A549 (cell line): ENCODE measurements at regions not wholly inside any gene's neighbourhood (a gene's known extent, or its start where the extent isn't known, plus 50 kb on each side); places are given as distances from the start of the nearest gene placed in this dataset.

ENCODE experiments used
- ATAC-seq, 2 experiments: fragments of 200-7000 bp in 1 of 2; fragments of >200 bp in 1 of 2; cut with Nextera tagmentation in 1 of 2; cut with Tn5 transposase in 1 of 2; 3 replicates each; pipeline versions ENCODE4 v1.8.0 to v1.9.1; 2018 to 2020; ENCODE audit warnings: mild to moderate bottlenecking in 1 of 2, moderate library complexity in 1 of 2
- CTCF ChIA-PET: fragments of 300-600 bp; sonication (Branson Sonifier 250); formaldehyde crosslinking; extraction: SDS; loops from one replicate; lab custom pipeline; 2021; ENCODE audit warnings: antibody characterized with exemption, inconsistent platforms; lab: Yijun Ruan, JAX
- POLR2A ChIA-PET: fragments of 350-600 bp; formaldehyde crosslinking; extraction: SDS; loops from one replicate; lab custom pipeline; 2021; ENCODE audit warnings: antibody characterized with exemption, inconsistent platforms; lab: Yijun Ruan, JAX
- DNase-seq, 2 experiments: peaks; one replicate each; pipeline versions ENCODE4 v3.0.0 to v3.0.0-alpha.2; 2011 to 2016; ENCODE audit warnings: low read depth in 1 of 2, low spot score in 1 of 2
- FAIRE-seq: peaks from 2 replicates; lab custom pipeline; 2011; peaks lifted over from hg19 to GRCh38; lab: Jason Lieb, UNC
- H3K27ac ChIP-seq, 2 experiments: fragments of >200 bp; sonication (Bioruptor Twin); formaldehyde crosslinking; 3 replicates each; pipeline ENCODE4 v1.5.1; 2016 to 2017
- H3K4me1 ChIP-seq: fragments of >200 bp; sonication (Bioruptor Twin); formaldehyde crosslinking; 3 replicates; pipeline ENCODE4 v1.6.1; 2016
- H3K4me2 ChIP-seq: fragments of >200 bp; sonication (Bioruptor Twin); formaldehyde crosslinking; 3 replicates; pipeline ENCODE4 v1.6.1; 2016
- H3K4me3 ChIP-seq: fragments of >200 bp; sonication (Bioruptor Twin); formaldehyde crosslinking; 3 replicates; pipeline ENCODE4 v1.5.1; 2016
- H3K9me3 ChIP-seq: fragments of >200 bp; sonication (Bioruptor Twin); formaldehyde crosslinking; 3 replicates; pipeline ENCODE4 v1.6.1; 2016
- BCL3 ChIP-seq: fragments of >200 bp; sonication (Bioruptor Twin); formaldehyde crosslinking; IDR thresholded peaks from 3 replicates; pipeline ENCODE4 v1.6.1; 2016
- CHD2 ChIP-seq: fragments of 150-350 bp; IDR thresholded peaks from 2 replicates; pipeline ENCODE4 v1.6.1; 2014; ENCODE audit warnings: low read length; ENCODE audit not compliant: partially characterized antibody
- CHD4 ChIP-seq: fragments of 200-600 bp; sonication (generic); IDR thresholded peaks from 2 replicates; pipeline ENCODE4 v1.6.1; 2016; ENCODE audit warnings: antibody characterized with exemption, mild to moderate bottlenecking, borderline replicate concordance
- EHMT2 ChIP-seq: fragments of 200-600 bp; sonication (generic); IDR thresholded peaks from 2 replicates; pipeline ENCODE4 v1.6.1; 2016; ENCODE audit warnings: antibody characterized with exemption, low read depth, mild to moderate bottlenecking, moderate library complexity
- FOSB ChIP-seq: fragments of 250-450 bp; sonication (Bioruptor Pico); IDR thresholded peaks from 2 replicates; pipeline ENCODE4 v1.5.0; 2020; ENCODE audit warnings: mild to moderate bottlenecking, moderate library complexity
- HDAC2 ChIP-seq: fragments of 200-600 bp; sonication (generic); IDR thresholded peaks from 2 replicates; pipeline ENCODE4 v1.6.1; 2016
- HOXB5 ChIP-seq: fragments of 250-450 bp; sonication (Bioruptor Pico); IDR thresholded peaks from 2 replicates; pipeline ENCODE4 v1.5.0; 2020; ENCODE audit warnings: mild to moderate bottlenecking, moderate library complexity
- KDM1A ChIP-seq: fragments of 200-600 bp; sonication (generic); IDR thresholded peaks from 2 replicates; pipeline ENCODE4 v1.6.1; 2016; ENCODE audit warnings: low read depth, mild to moderate bottlenecking
- KDM5A ChIP-seq: fragments of 200-600 bp; sonication (generic); IDR thresholded peaks from 2 replicates; pipeline ENCODE4 v1.6.1; 2016; ENCODE audit warnings: antibody characterized with exemption, mild to moderate bottlenecking
- NFE2L2 ChIP-seq: fragments of 150-350 bp; conservative IDR thresholded peaks from 2 replicates; pipeline ENCODE4 v1.6.1; 2014; ENCODE audit warnings: low read length
- NPAS2 ChIP-seq: fragments of 250-450 bp; sonication (Bioruptor Pico); IDR thresholded peaks from 2 replicates; pipeline ENCODE4 v1.8.0; 2022; ENCODE audit warnings: mild to moderate bottlenecking, moderate library complexity, borderline replicate concordance
- PHF8 ChIP-seq: fragments of 200-600 bp; sonication (generic); IDR thresholded peaks from 2 replicates; pipeline ENCODE4 v1.6.1; 2016; ENCODE audit warnings: low read depth, mild to moderate bottlenecking, antibody characterized with exemption, moderate library complexity, borderline replicate concordance
- POLR2A ChIP-seq: IDR thresholded peaks from 2 replicates; pipeline ENCODE4 v1.6.1; 2012; ENCODE audit warnings: mild to moderate bottlenecking, low read length
- RCOR1 ChIP-seq: fragments of 150-350 bp; IDR thresholded peaks from 2 replicates; pipeline ENCODE4 v1.6.1; 2014; ENCODE audit warnings: antibody characterized with exemption, low read length, low read depth
- RFX5 ChIP-seq: fragments of 450-650 bp; IDR thresholded peaks from 2 replicates; pipeline ENCODE4 v1.7.1; 2014; ENCODE audit warnings: antibody characterized with exemption, mild to moderate bottlenecking, moderate library complexity
- TFCP2L1 ChIP-seq: fragments of 250-450 bp; sonication (Bioruptor Pico); IDR thresholded peaks from 2 replicates; pipeline ENCODE4 v1.5.0; 2021; ENCODE audit warnings: mild to moderate bottlenecking
- ZNF302 ChIP-seq: fragments of 250-450 bp; sonication (Bioruptor Pico); IDR thresholded peaks from 2 replicates; pipeline ENCODE4 v1.9.0; 2021; ENCODE audit warnings: inconsistent platforms, mild to moderate bottlenecking, moderate library complexity
- WGBS: methylation state at CpG from one replicate; pipeline ENCODE4 v1.1.6; 2017; ENCODE audit errors: missing lambda C conversion rate; 5-methylcytosine and 5-hydroxymethylcytosine counted together
- TF ChIP-seq, protein P1 (sequence below): fragments of 250-450 bp; sonication (Bioruptor Pico); IDR thresholded peaks from 2 replicates; pipeline ENCODE4 v1.5.0; 2020; ENCODE audit warnings: low read depth, mild to moderate bottlenecking, moderate library complexity
- TF ChIP-seq, protein P2 (sequence below): fragments of >200 bp; sonication (Bioruptor Twin); formaldehyde crosslinking; IDR thresholded peaks from 3 replicates; pipeline ENCODE4 v1.5.1; 2016
- TF ChIP-seq, protein P3 (sequence below): fragments of 250-450 bp; sonication (Bioruptor Pico); IDR thresholded peaks from 2 replicates; pipeline ENCODE4 v1.5.0; 2021; ENCODE audit warnings: mild to moderate bottlenecking, moderate library complexity, borderline replicate concordance
- TF ChIP-seq, protein P4 (sequence below): fragments of >200 bp; sonication (Bioruptor Twin); formaldehyde crosslinking; IDR thresholded peaks from 2 replicates; pipeline ENCODE4 v1.6.1; 2016

- WGBS: 14% methylated on average over 3 of the region's 3 CpGs
- TF ChIP-seq CHD2: no peak
- no peak for TF ChIP-seq RFX5
- TF ChIP-seq, protein P1, sequence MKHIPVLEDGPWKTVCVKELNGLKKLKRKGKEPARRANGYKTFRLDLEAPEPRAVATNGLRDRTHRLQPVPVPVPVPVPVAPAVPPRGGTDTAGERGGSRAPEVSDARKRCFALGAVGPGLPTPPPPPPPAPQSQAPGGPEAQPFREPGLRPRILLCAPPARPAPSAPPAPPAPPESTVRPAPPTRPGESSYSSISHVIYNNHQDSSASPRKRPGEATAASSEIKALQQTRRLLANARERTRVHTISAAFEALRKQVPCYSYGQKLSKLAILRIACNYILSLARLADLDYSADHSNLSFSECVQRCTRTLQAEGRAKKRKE (CRISPR knock-in tag): no peak
- no peak for TF ChIP-seq HOXB5 (CRISPR knock-in tag)
- TF ChIP-seq, protein P2, sequence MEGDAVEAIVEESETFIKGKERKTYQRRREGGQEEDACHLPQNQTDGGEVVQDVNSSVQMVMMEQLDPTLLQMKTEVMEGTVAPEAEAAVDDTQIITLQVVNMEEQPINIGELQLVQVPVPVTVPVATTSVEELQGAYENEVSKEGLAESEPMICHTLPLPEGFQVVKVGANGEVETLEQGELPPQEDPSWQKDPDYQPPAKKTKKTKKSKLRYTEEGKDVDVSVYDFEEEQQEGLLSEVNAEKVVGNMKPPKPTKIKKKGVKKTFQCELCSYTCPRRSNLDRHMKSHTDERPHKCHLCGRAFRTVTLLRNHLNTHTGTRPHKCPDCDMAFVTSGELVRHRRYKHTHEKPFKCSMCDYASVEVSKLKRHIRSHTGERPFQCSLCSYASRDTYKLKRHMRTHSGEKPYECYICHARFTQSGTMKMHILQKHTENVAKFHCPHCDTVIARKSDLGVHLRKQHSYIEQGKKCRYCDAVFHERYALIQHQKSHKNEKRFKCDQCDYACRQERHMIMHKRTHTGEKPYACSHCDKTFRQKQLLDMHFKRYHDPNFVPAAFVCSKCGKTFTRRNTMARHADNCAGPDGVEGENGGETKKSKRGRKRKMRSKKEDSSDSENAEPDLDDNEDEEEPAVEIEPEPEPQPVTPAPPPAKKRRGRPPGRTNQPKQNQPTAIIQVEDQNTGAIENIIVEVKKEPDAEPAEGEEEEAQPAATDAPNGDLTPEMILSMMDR: no peak
- TF ChIP-seq, protein P3, sequence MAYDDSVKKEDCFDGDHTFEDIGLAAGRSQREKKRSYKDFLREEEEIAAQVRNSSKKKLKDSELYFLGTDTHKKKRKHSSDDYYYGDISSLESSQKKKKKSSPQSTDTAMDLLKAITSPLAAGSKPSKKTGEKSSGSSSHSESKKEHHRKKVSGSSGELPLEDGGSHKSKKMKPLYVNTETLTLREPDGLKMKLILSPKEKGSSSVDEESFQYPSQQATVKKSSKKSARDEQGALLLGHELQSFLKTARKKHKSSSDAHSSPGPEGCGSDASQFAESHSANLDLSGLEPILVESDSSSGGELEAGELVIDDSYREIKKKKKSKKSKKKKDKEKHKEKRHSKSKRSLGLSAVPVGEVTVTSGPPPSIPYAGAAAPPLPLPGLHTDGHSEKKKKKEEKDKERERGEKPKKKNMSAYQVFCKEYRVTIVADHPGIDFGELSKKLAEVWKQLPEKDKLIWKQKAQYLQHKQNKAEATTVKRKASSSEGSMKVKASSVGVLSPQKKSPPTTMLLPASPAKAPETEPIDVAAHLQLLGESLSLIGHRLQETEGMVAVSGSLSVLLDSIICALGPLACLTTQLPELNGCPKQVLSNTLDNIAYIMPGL (CRISPR knock-in tag): no peak
- TF ChIP-seq PHF8: no peak
- TF ChIP-seq HDAC2: no peak
- no peak for TF ChIP-seq POLR2A
- TF ChIP-seq EHMT2: no peak
- no peak for TF ChIP-seq NFE2L2
- TF ChIP-seq, all 56 proteins: peak for 0
- Histone ChIP-seq H3K4me2 (no peak overlapping the region), H3K9me3 (no peaks in the 10 kb centered on the region), H3K4me3 (no peak overlapping the region), H3K27ac (no peak overlapping the region), H3K4me1 (peaks cover 11% of the 10 kb centered on the region; the same call in 2 of the 3 replicates)
- CTCF ChIA-PET: interaction anchor here (1.4 kb wide), 1 partner anchor 52 kb away, joined by 4 read pairs; no protein-coding TSS in a partner anchor
- DNase-seq (no peak), ATAC-seq (no peak), FAIRE-seq (no peak)
- POLR2A ChIA-PET: no interaction called here
Observed at GRCh38 chr3:170761103-170761502, 108.9 kb downstream of the RPL22L1 start.

DNA sequence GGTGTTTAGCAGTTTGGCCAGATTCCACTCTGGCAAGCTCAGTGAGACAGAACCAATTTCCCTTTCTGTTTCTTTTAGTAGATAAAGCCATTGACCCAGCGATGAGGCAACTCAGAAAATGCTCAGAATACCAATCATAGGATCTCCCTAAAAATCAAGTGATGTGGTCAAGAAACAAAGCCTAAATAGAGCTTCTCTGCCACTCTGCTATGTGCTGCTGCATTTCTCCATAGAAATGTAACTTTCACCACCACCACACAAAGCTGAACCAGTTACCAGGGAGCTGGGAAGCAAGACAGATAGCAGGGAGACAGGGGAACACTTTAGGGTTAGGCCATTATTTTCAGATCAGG is 109.8 kb downstream of the RPL22L1 start:
- Histone ChIP-seq H3K27ac (no peak overlapping the region), H3K4me3 (no peak overlapping the region), H3K4me1 (peaks cover 2% of the 10 kb centered on the region; the same call in 2 of the 3 replicates), H3K4me2 (no peak overlapping the region), H3K9me3 (no peaks in the 10 kb centered on the region)
- DNase-seq: no peak
- no peak for FAIRE-seq
- CTCF ChIA-PET: interaction anchor here (1.0 to 1.5 kb wide), 3 partner anchors 10 to 52 kb away, joined by 3 to 4 read pairs (median 4); no protein-coding TSS in a partner anchor
- POLR2A ChIA-PET: no interaction called here
- 86% methylated on average over 1 of the region's 1 CpG for WGBS
- TF ChIP-seq KDM5A (no peak), TFCP2L1 (CRISPR knock-in tag) (no peak), RCOR1 (no peak), NPAS2 (CRISPR knock-in tag) (no peak), KDM1A (no peak), ZNF302 (CRISPR knock-in tag) (no peak), CHD2 (no peak)
- TF ChIP-seq, protein P4, sequence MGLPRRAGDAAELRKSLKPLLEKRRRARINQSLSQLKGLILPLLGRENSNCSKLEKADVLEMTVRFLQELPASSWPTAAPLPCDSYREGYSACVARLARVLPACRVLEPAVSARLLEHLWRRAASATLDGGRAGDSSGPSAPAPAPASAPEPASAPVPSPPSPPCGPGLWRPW: no peak
- ATAC-seq: no peak

GRCh38 chr3:170759511-170760173 is 110.4 kb downstream of the RPL22L1 start:
- no peaks in the 10 kb centered on the region for H3K9me3 ChIP-seq
- CTCF ChIA-PET: interaction anchor here (1.0 to 1.5 kb wide), 3 partner anchors 10 to 52 kb away, joined by 3 to 4 read pairs (median 4); no protein-coding TSS in a partner anchor

More at GRCh38 chr3:170759511-170760173, 110.4 kb downstream of the RPL22L1 start:
- TF ChIP-seq BCL3: no peak
- no peak for TF ChIP-seq CHD4
- no peak for TF ChIP-seq NPAS2 (CRISPR knock-in tag)
- TF ChIP-seq, protein P3 (CRISPR knock-in tag): no peak
- TF ChIP-seq FOSB (CRISPR knock-in tag): no peak
- DNase-seq: no peak
- H3K4me1 ChIP-seq: no peaks in the 10 kb centered on the region
- no peak for FAIRE-seq
- WGBS: 82% methylated on average over 5 of the region's 5 CpGs
- POLR2A ChIA-PET: no interaction called here
- no peak overlapping the region for H3K4me2 ChIP-seq
- ATAC-seq: no peak
- H3K27ac ChIP-seq: no peak overlapping the region
- no peak overlapping the region for H3K4me3 ChIP-seq
